Liver (tissue), 8 donors: ENCODE measurements at regions not wholly inside any gene's neighbourhood (a gene's known extent, or its start where the extent isn't known, plus 50 kb on each side); places are given as distances from the start of the nearest gene placed in this dataset.

Source experiments
- DNase-seq: peaks from one replicate; pipeline ENCODE4 v3.0.0-alpha.2; 2017; ENCODE audit warnings: low spot score
- H3K27ac ChIP-seq, 2 donors: one replicate each; pipeline ENCODE4 v1.7.0; 2013; ENCODE audit warnings: inconsistent platforms in 2 of 2, low read length in 2 of 2, control low read depth in 1 of 2, low read depth in 1 of 2, mild to moderate bottlenecking in 1 of 2
- H3K27me3 ChIP-seq, 4 donors: one replicate each; pipeline versions ENCODE4 v1.6.1 to v1.7.0; 2013; ENCODE audit warnings: low read length in 3 of 4, inconsistent platforms in 1 of 4, mild to moderate bottlenecking in 1 of 4, moderate library complexity in 1 of 4; ENCODE audit not compliant: control insufficient read depth in 4 of 4, insufficient read depth in 4 of 4
- H3K36me3 ChIP-seq, 4 donors: one replicate each; pipeline versions ENCODE4 v1.6.1 to v1.7.0; 2013; ENCODE audit warnings: low read length in 3 of 4, mild to moderate bottlenecking in 3 of 4, low read depth in 1 of 4, moderate library complexity in 1 of 4; ENCODE audit not compliant: control insufficient read depth in 4 of 4, insufficient read depth in 3 of 4
- H3K4me1 ChIP-seq, 4 donors: one replicate each; pipeline versions ENCODE4 v1.6.1 to v1.7.0; 2013; ENCODE audit warnings: low read length in 3 of 4, mild to moderate bottlenecking in 3 of 4, moderate library complexity in 1 of 4; ENCODE audit not compliant: control insufficient read depth in 4 of 4, insufficient read depth in 4 of 4
- H3K4me3 ChIP-seq, 3 donors: one replicate each; pipeline versions ENCODE4 v1.6.1 to v1.7.0; 2013; ENCODE audit warnings: low read length in 3 of 3, control low read depth in 1 of 3, low read depth in 1 of 3, mild to moderate bottlenecking in 1 of 3
- H3K9ac ChIP-seq, 2 donors: one replicate each; pipeline ENCODE4 v1.7.0; 2013; ENCODE audit warnings: low read length in 2 of 2, mild to moderate bottlenecking in 2 of 2, moderate library complexity in 2 of 2, control low read depth in 1 of 2, low read depth in 1 of 2
- H3K9me3 ChIP-seq, 4 donors: one replicate each; pipeline versions ENCODE4 v1.6.1 to v1.7.0; 2013; ENCODE audit warnings: low read length in 3 of 4; ENCODE audit not compliant: control insufficient read depth in 4 of 4
- EGR1 ChIP-seq, 2 donors: IDR thresholded peaks; 2 replicates each; pipeline ENCODE4 v1.6.1; 2016 to 2018; ENCODE audit warnings: antibody characterized with exemption in 2 of 2, low read depth in 2 of 2
- FOXA1 ChIP-seq: IDR thresholded peaks from 2 replicates; pipeline ENCODE4 v1.6.1; 2016; ENCODE audit warnings: antibody characterized with exemption
- FOXA2 ChIP-seq: IDR thresholded peaks from 2 replicates; pipeline ENCODE4 v1.6.1; 2016; ENCODE audit warnings: antibody characterized with exemption
- GABPA ChIP-seq, 2 donors: IDR thresholded peaks in 1 of 2; conservative IDR thresholded peaks in 1 of 2; 2 replicates each; pipeline ENCODE4 v1.6.1; 2016; ENCODE audit warnings: antibody characterized with exemption in 2 of 2, mild to moderate bottlenecking in 1 of 2, moderate library complexity in 1 of 2
- HNF4A ChIP-seq, 2 donors: conservative IDR thresholded peaks; 2 replicates each; pipeline ENCODE4 v1.6.1; 2016; ENCODE audit warnings: antibody characterized with exemption in 2 of 2, mild to moderate bottlenecking in 2 of 2
- HNF4G ChIP-seq: IDR thresholded peaks from 2 replicates; pipeline ENCODE4 v1.6.1; 2016; ENCODE audit warnings: antibody characterized with exemption
- JUND ChIP-seq, 2 donors: IDR thresholded peaks; 2 replicates each; pipeline ENCODE4 v1.6.1; 2016; ENCODE audit warnings: antibody characterized with exemption in 2 of 2
- NR2F2 ChIP-seq: IDR thresholded peaks from 2 replicates; pipeline ENCODE4 v1.6.1; 2016; ENCODE audit warnings: antibody characterized with exemption
- RAD21 ChIP-seq, 2 donors: IDR thresholded peaks; 2 replicates each; pipeline ENCODE4 v1.6.1; 2016; ENCODE audit warnings: antibody characterized with exemption in 2 of 2, mild to moderate bottlenecking in 2 of 2
- RXRA ChIP-seq, 2 donors: IDR thresholded peaks; 2 replicates each; pipeline ENCODE4 v1.6.1; 2017 to 2018; ENCODE audit warnings: antibody characterized with exemption in 2 of 2, mild to moderate bottlenecking in 1 of 2
- SP1 ChIP-seq: IDR thresholded peaks from 2 replicates; pipeline ENCODE4 v1.6.1; 2018; ENCODE audit warnings: antibody characterized with exemption, mild to moderate bottlenecking
- TAF1 ChIP-seq: conservative IDR thresholded peaks from 2 replicates; pipeline ENCODE4 v1.6.1; 2016; ENCODE audit warnings: antibody characterized with exemption, mild to moderate bottlenecking
- YY1 ChIP-seq: IDR thresholded peaks from 2 replicates; pipeline ENCODE4 v1.6.1; 2016; ENCODE audit warnings: antibody characterized with exemption, mild to moderate bottlenecking
- WGBS: extraction: QIAGEN DNeasy Blood & Tissue Kit; methylation state at CpG from one replicate; pipeline ENCODE4 v1.1.7; 2013; 5-methylcytosine and 5-hydroxymethylcytosine counted together
- TF ChIP-seq, protein P1 (sequence below): fragments of 150-350 bp; IDR thresholded peaks from 2 replicates; pipeline ENCODE4 v1.5.1; 2017; ENCODE audit warnings: improper control_type of control experiment, low read depth, low read length; ENCODE audit not compliant: missing input control
- TF ChIP-seq, protein P2 (sequence below): IDR thresholded peaks from 2 replicates; pipeline ENCODE4 v1.6.1; 2016; ENCODE audit warnings: antibody characterized with exemption
- TF ChIP-seq, protein P3 (sequence below): IDR thresholded peaks from 2 replicates; pipeline ENCODE4 v1.6.1; 2016; ENCODE audit warnings: antibody characterized with exemption, mild to moderate bottlenecking
- TF ChIP-seq, protein P4 (sequence below): IDR thresholded peaks from 2 replicates; pipeline ENCODE4 v1.6.1; 2016; ENCODE audit warnings: antibody characterized with exemption
- donor health status: healthy.
- donor health status: healthy.
- donor health status: healthy.
- donor health status: healthy.
- donor health status: healthy.

DNA sequence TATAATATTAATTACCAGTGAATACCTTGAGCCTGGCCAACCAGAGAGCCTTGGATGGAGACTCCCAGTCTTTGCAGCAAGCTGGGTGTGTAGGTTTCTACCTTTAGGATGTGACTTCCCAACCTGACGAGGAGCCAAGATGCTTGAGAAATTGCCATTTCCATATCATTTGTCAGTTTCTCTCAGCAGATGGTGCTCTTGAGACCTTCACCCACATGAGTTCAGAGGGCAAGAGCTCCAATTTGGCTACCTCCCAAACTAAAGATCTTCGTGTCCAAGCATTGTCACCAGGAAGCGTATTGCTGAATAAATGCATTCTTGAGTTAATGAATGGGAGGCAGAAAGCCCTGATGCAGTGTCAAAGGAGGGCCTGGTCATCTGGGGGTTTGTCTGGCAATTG, 106.4 kb upstream of the TBX5 start:
- DNase-seq: no peak
- Histone ChIP-seq H3K9ac (no peak overlapping the region), H3K4me3 (no peak overlapping the region), H3K9me3 (no peaks in the 10 kb centered on the region), H3K4me1 (no peaks in the 10 kb centered on the region), H3K27ac (no peak overlapping the region), H3K36me3 (no peaks in the 10 kb centered on the region), H3K27me3 (peaks cover 0 to 5% (median 0%) of the 10 kb centered on the region in 4 donors)
- 42% methylated on average over 3 of the region's 3 CpGs for WGBS
- peak in 1 of 2 donors; percentile 13 for TF ChIP-seq HNF4A (conservative IDR thresholded peaks at IDR 0.05)
- TF ChIP-seq, protein P1, sequence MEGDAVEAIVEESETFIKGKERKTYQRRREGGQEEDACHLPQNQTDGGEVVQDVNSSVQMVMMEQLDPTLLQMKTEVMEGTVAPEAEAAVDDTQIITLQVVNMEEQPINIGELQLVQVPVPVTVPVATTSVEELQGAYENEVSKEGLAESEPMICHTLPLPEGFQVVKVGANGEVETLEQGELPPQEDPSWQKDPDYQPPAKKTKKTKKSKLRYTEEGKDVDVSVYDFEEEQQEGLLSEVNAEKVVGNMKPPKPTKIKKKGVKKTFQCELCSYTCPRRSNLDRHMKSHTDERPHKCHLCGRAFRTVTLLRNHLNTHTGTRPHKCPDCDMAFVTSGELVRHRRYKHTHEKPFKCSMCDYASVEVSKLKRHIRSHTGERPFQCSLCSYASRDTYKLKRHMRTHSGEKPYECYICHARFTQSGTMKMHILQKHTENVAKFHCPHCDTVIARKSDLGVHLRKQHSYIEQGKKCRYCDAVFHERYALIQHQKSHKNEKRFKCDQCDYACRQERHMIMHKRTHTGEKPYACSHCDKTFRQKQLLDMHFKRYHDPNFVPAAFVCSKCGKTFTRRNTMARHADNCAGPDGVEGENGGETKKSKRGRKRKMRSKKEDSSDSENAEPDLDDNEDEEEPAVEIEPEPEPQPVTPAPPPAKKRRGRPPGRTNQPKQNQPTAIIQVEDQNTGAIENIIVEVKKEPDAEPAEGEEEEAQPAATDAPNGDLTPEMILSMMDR: peak; percentile 8
- TF ChIP-seq HNF4G: no peak
- TF ChIP-seq RAD21 (IDR thresholded peaks at IDR 0.05): peak in 1 of 2 donors; percentile 35

DNA sequence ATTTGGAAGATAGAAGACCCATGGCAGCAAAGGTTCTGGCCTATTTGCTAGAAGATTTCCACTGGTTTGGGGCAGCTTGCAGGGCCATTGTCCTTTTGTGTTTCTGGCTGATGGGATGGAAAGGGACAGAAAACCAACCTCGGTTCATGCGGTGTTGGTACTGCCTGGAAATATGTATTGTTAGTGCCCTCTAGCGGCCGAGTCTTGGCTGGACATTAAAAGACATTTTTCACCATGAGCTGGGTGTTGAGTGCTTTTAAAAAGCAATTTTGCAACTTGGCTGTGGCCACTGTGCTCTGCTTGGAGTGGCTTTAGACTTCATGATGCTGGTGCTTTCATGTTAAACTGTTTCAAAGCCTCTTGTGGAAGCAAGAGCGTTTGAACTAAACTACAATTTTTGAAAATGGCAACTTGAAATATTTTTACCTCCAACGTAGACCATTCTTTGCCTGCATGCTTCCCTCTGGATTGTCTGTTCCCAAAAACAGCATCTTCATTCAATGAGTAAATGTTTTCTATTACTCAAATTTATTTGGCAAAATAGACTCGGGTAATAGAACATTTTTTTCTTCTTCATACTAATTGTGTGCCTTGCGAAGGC, 102.7 kb upstream of the TBX5 start:
- H3K27me3 ChIP-seq: peaks cover 0 to 7% (median 3%) of the 10 kb centered on the region in 4 donors
- no peak overlapping the region for H3K4me3 ChIP-seq
- no peaks in the 10 kb centered on the region for H3K9me3 ChIP-seq
- no peak overlapping the region for H3K27ac ChIP-seq
- TF ChIP-seq JUND (IDR thresholded peaks at IDR 0.05) (no peak), HNF4A (conservative IDR thresholded peaks at IDR 0.05) (no peak), RXRA (IDR thresholded peaks at IDR 0.05) (no peak), NR2F2 (no peak), RAD21 (IDR thresholded peaks at IDR 0.05) (peak; percentile 88 to 91), FOXA1 (no peak), GABPA (IDR thresholded peaks at IDR 0.05 in 1 of 2, conservative IDR thresholded peaks at IDR 0.05 in 1 of 2) (no peak), TAF1 (no peak), SP1 (no peak), FOXA2 (no peak), HNF4G (no peak), EGR1 (IDR thresholded peaks at IDR 0.05; ENCODE audit: low read depth in 2 of 2) (no peak), YY1 (no peak)
- TF ChIP-seq, protein P2, sequence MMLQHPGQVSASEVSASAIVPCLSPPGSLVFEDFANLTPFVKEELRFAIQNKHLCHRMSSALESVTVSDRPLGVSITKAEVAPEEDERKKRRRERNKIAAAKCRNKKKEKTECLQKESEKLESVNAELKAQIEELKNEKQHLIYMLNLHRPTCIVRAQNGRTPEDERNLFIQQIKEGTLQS: no peak
- TF ChIP-seq, protein P3, sequence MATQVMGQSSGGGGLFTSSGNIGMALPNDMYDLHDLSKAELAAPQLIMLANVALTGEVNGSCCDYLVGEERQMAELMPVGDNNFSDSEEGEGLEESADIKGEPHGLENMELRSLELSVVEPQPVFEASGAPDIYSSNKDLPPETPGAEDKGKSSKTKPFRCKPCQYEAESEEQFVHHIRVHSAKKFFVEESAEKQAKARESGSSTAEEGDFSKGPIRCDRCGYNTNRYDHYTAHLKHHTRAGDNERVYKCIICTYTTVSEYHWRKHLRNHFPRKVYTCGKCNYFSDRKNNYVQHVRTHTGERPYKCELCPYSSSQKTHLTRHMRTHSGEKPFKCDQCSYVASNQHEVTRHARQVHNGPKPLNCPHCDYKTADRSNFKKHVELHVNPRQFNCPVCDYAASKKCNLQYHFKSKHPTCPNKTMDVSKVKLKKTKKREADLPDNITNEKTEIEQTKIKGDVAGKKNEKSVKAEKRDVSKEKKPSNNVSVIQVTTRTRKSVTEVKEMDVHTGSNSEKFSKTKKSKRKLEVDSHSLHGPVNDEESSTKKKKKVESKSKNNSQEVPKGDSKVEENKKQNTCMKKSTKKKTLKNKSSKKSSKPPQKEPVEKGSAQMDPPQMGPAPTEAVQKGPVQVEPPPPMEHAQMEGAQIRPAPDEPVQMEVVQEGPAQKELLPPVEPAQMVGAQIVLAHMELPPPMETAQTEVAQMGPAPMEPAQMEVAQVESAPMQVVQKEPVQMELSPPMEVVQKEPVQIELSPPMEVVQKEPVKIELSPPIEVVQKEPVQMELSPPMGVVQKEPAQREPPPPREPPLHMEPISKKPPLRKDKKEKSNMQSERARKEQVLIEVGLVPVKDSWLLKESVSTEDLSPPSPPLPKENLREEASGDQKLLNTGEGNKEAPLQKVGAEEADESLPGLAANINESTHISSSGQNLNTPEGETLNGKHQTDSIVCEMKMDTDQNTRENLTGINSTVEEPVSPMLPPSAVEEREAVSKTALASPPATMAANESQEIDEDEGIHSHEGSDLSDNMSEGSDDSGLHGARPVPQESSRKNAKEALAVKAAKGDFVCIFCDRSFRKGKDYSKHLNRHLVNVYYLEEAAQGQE: no peak
- TF ChIP-seq, protein P1: peak; percentile 87
- TF ChIP-seq, protein P4, sequence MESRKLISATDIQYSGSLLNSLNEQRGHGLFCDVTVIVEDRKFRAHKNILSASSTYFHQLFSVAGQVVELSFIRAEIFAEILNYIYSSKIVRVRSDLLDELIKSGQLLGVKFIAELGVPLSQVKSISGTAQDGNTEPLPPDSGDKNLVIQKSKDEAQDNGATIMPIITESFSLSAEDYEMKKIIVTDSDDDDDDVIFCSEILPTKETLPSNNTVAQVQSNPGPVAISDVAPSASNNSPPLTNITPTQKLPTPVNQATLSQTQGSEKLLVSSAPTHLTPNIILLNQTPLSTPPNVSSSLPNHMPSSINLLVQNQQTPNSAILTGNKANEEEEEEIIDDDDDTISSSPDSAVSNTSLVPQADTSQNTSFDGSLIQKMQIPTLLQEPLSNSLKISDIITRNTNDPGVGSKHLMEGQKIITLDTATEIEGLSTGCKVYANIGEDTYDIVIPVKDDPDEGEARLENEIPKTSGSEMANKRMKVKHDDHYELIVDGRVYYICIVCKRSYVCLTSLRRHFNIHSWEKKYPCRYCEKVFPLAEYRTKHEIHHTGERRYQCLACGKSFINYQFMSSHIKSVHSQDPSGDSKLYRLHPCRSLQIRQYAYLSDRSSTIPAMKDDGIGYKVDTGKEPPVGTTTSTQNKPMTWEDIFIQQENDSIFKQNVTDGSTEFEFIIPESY: no peak
- H3K4me1 ChIP-seq: no peaks in the 10 kb centered on the region
- peak; percentile 71 for DNase-seq
- no peak overlapping the region for H3K9ac ChIP-seq
- 31% methylated on average over 8 of the region's 8 CpGs for WGBS
- no peaks in the 10 kb centered on the region for H3K36me3 ChIP-seq
